Prostate gland (tissue), 2 donors: ENCODE measurements at regions not wholly inside any gene's neighbourhood (a gene's known extent, or its start where the extent isn't known, plus 50 kb on each side); places are given as distances from the start of the nearest gene placed in this dataset.

Experiments
- DNase-seq: peaks from one replicate; pipeline ENCODE4 v3.0.0-alpha.2; 2019; ENCODE audit warnings: low spot score
- H3K27ac ChIP-seq, 2 donors: fragments of 200-600 bp; sonication (generic); 2 replicates each; pipeline ENCODE4 v1.5.1; 2017 to 2019
- H3K27me3 ChIP-seq: fragments of 200-600 bp; sonication (generic); replicated peaks from 2 replicates; pipeline ENCODE4 v1.5.1; 2019; ENCODE audit not compliant: insufficient read depth
- H3K36me3 ChIP-seq, 2 donors: fragments of 200-600 bp; sonication (generic); 1 replicate in 1 of 2; 2 replicates in 1 of 2; pipeline versions ENCODE4 v1.5.1 to v1.8.1; 2017 to 2019
- H3K4me1 ChIP-seq: fragments of 200-600 bp; sonication (generic); replicated peaks from 2 replicates; pipeline ENCODE4 v1.5.1; 2019
- H3K4me3 ChIP-seq, 2 donors: fragments of 200-600 bp; sonication (generic); 2 replicates each; pipeline ENCODE4 v1.5.1; 2017 to 2019
- H3K9me3 ChIP-seq: fragments of 200-600 bp; sonication (generic); 2 replicates; pipeline ENCODE4 v1.5.1; 2017
- POLR2A ChIP-seq: fragments of 450-650 bp; IDR thresholded peaks from one replicate; pipeline ENCODE4 v1.6.1; 2016; ENCODE audit warnings: antibody characterized with exemption, mild to moderate bottlenecking
- POLR2AphosphoS5 ChIP-seq: sonication (generic); formaldehyde crosslinking; IDR thresholded peaks from one replicate; pipeline ENCODE4 v1.6.1; 2017; ENCODE audit warnings: antibody characterized with exemption
- WGBS: methylation state at CpG from one replicate; pipeline ENCODE4 v1.1.5; 2018; 5-methylcytosine and 5-hydroxymethylcytosine counted together
- intact Hi-C: fragments of 100-400 bp; cut with DNase I; formaldehyde crosslinking; loops from one replicate; pipeline ENCODE4 v1.14.2; 2022
- TF ChIP-seq, protein P1 (sequence below), 4 experiments: fragments of 200-600 bp in 2 of 4; fragments of 450-650 bp in 2 of 4; sonication (generic) in 2 of 4; IDR thresholded peaks; 1 replicate in 3 of 4; 2 replicates in 1 of 4; pipeline ENCODE4 v1.5.1; 2016 to 2019; ENCODE audit warnings: antibody characterized with exemption in 4 of 4, mild to moderate bottlenecking in 2 of 4, moderate library complexity in 2 of 4

DNA sequence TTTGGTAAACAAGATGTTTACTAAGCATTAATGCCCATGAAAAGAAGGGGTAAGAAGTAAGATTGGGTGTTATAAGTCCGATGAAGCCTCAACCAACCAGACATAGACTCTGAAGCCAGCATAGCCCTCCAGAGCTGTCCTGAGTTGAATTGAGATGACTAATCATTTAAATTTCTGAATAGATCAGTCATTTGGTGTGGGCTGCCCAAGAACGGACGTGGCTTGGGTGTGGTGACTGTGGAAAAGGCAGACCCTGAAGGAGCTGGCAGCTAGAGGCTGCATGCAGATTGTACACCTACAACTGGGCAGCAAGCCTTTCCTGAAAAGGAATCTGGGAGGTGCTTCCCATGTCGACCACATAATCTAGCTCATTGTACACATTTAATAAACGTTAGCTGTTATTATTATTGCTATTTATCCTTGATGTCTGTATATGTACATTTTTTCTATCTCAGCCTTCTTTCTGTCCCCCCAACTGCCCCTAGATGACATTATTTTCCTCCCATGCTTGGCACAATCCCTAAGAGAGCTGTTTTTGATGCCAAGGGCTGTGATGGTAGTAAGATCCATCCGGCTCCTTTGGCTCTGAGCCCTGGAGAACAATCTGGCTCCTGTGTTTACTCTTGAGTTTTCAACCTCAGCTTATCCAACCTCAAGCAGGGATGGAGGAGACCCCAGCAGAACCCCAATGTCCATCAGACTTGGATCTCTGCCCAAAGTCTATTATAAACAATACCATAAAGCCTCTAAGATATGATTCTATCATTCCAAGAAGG lies 57.6 kb upstream of the JAG1 start:
- TF ChIP-seq POLR2A (no peak), POLR2AphosphoS5 (no peak)
- TF ChIP-seq, protein P1, sequence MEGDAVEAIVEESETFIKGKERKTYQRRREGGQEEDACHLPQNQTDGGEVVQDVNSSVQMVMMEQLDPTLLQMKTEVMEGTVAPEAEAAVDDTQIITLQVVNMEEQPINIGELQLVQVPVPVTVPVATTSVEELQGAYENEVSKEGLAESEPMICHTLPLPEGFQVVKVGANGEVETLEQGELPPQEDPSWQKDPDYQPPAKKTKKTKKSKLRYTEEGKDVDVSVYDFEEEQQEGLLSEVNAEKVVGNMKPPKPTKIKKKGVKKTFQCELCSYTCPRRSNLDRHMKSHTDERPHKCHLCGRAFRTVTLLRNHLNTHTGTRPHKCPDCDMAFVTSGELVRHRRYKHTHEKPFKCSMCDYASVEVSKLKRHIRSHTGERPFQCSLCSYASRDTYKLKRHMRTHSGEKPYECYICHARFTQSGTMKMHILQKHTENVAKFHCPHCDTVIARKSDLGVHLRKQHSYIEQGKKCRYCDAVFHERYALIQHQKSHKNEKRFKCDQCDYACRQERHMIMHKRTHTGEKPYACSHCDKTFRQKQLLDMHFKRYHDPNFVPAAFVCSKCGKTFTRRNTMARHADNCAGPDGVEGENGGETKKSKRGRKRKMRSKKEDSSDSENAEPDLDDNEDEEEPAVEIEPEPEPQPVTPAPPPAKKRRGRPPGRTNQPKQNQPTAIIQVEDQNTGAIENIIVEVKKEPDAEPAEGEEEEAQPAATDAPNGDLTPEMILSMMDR (IDR thresholded peaks at IDR 0.05), result no peak
- 43% methylated on average over 6 of the region's 6 CpGs for WGBS
- intact Hi-C loops, result no loop called here
- no peaks in the 10 kb centered on the region for H3K27me3 ChIP-seq
- no peak overlapping the region for H3K27ac ChIP-seq
- no peak overlapping the region for H3K4me3 ChIP-seq
- no peak for DNase-seq
- H3K36me3 ChIP-seq, result no peaks in the 10 kb centered on the region
- H3K9me3 ChIP-seq, result no peaks in the 10 kb centered on the region
- no peaks in the 10 kb centered on the region for H3K4me1 ChIP-seq

DNA sequence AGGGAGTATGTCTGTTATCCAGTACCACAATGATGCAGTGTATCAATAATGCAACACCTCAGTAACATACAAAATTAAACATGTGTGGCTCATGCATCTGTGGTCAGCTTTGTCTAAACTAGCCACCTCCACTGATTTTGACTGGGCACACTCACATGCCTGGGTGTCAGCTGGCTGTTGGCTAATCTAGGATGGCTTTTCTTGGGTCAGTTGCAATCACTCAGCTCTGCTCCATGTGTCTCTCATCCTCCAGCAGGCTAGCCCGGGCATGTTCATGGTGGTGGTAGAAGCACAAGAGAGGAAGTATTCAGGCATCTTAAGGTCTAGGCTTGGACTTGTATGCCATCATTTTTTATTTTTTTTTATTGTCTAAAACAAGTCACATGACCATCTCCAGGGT lies 59.3 kb upstream of the JAG1 start:
- Histone ChIP-seq H3K4me3 (no peak overlapping the region), H3K4me1 (no peaks in the 10 kb centered on the region), H3K36me3 (no peaks in the 10 kb centered on the region), H3K9me3 (no peaks in the 10 kb centered on the region), H3K27me3 (no peaks in the 10 kb centered on the region), H3K27ac (no peak overlapping the region)
- intact Hi-C loops, result no loop called here
- no peak for DNase-seq
- TF ChIP-seq, protein P1 (IDR thresholded peaks at IDR 0.05), result no peak
- no peak for TF ChIP-seq POLR2A
- no peak for TF ChIP-seq POLR2AphosphoS5
- 96% methylated on average over 1 of the region's 1 CpG for WGBS

DNA sequence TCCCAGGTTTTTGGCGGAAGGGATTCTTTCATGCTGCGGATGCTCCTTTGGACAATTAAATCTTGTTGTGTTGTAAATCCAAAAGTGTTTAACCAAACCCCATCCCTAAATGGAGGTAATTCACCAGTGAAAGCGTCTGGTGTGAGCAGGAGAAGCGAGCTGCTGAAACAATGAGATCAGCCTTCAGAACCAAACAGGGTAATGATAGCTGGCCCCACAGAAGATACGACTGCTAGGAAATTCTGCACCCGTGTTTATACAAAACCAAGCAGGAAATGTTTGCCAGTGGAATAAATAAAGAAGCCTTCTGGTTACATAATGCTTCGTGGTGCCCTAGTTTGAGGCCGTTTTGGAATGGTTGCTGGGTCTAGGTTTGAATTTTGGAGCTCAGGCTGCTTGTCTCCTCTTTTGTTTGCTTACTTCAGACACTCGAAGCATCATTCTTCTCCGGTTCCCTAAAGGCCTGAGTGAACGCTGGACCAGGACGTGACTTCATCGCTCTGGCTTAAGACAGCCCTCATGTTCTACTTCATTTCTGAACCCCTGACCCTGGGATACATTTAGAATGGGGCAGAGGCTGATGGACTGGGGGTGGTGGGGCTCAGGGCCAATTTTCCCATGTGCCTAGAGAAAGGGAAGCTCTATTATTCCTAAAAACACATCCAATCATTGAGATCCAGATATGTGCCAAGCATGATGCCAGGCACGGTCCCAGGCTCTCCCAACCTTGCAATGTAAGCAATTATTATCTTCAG lies 61.6 kb upstream of the JAG1 start:
- Histone ChIP-seq H3K27me3 (no peaks in the 10 kb centered on the region), H3K27ac (peak overlapping the region; percentile 26 to 33), H3K9me3 (no peaks in the 10 kb centered on the region), H3K4me1 (peaks cover 7% of the 10 kb centered on the region), H3K4me3 (no peak overlapping the region), H3K36me3 (no peaks in the 10 kb centered on the region)
- WGBS, result 61% methylated on average over 14 of the region's 14 CpGs
- TF ChIP-seq, protein P1 (IDR thresholded peaks at IDR 0.05), result no peak
- TF ChIP-seq POLR2A, result no peak
- TF ChIP-seq POLR2AphosphoS5, result no peak
- DNase-seq, result no peak
- intact Hi-C loops, result no loop called here

DNA sequence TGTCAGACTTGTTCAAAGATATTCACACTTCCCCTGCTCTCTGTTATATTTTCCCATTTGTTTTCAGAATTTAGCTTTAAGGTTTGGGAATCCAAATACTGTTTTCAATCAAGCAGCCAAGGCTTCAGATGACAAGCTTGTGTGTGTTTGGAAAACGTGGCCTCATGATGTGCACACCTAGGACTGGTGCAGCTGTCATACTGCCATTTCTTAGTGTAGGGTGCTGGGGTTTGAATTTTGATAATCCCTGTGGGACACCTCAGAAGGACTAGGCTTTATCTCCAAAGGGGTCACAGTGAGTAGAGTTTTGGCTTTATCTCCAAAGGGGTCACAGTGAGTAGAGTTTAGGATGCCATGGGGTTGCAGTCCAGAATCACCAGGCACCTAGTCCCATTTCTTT lies 65.3 kb upstream of the JAG1 start:
- H3K27me3 ChIP-seq, result no peaks in the 10 kb centered on the region
- WGBS, result 24% methylated on average over 1 of the region's 1 CpG
- no peak for DNase-seq
- peak overlapping the region; percentile 41 to 59 for H3K27ac ChIP-seq
- TF ChIP-seq, protein P1 (IDR thresholded peaks at IDR 0.05), result no peak
- TF ChIP-seq POLR2AphosphoS5 (no peak), POLR2A (no peak)
- intact Hi-C loops, result no loop called here
- H3K36me3 ChIP-seq, result no peaks in the 10 kb centered on the region
- peaks cover 14% of the 10 kb centered on the region for H3K4me1 ChIP-seq
- peak overlapping the region; percentile 6 to 9 for H3K4me3 ChIP-seq
- H3K9me3 ChIP-seq, result no peaks in the 10 kb centered on the region
